ENCODE measurements at regions not wholly inside any gene's neighbourhood (a gene's known extent, or its start where the extent isn't known, plus 50 kb on each side); places are given as distances from the start of the nearest gene placed in this dataset.

DNA sequence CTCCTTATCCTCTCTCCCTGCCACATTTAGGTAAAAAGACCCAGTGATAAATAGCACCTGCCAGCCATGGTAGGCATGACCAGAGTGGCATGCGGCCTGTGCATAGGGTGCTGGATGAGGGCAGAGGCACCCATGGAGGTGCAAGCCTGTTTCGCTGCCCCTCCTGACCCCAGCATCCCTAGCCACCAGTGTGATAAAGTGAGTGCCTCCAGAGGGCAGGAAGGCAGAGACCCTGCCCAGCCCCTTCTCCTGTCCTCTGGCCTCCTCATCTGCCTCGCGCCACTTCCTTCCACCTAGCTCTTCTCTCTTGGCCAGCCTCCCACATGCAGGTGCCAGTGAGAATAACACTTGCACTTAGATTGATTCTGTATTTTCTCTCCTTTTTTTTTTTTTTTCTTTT, 108.3 kb upstream of the FUT8 start:
- TF ChIP-seq POLR2A (IDR thresholded peaks at IDR 0.05) = no peak
- TF ChIP-seq, protein P1, sequence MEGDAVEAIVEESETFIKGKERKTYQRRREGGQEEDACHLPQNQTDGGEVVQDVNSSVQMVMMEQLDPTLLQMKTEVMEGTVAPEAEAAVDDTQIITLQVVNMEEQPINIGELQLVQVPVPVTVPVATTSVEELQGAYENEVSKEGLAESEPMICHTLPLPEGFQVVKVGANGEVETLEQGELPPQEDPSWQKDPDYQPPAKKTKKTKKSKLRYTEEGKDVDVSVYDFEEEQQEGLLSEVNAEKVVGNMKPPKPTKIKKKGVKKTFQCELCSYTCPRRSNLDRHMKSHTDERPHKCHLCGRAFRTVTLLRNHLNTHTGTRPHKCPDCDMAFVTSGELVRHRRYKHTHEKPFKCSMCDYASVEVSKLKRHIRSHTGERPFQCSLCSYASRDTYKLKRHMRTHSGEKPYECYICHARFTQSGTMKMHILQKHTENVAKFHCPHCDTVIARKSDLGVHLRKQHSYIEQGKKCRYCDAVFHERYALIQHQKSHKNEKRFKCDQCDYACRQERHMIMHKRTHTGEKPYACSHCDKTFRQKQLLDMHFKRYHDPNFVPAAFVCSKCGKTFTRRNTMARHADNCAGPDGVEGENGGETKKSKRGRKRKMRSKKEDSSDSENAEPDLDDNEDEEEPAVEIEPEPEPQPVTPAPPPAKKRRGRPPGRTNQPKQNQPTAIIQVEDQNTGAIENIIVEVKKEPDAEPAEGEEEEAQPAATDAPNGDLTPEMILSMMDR (IDR thresholded peaks at IDR 0.05) = no peak
- no peak for TF ChIP-seq POLR2AphosphoS5 (IDR thresholded peaks at IDR 0.05)
